HFF-Myc (cell line): ENCODE measurements at regions not wholly inside any gene's neighbourhood (a gene's known extent, or its start where the extent isn't known, plus 50 kb on each side); places are given as distances from the start of the nearest gene placed in this dataset.

ENCODE experiments used
- DNase-seq: peaks from one replicate; pipeline ENCODE4 v3.0.0-alpha.2; 2011; ENCODE audit warnings: low read depth; ENCODE audit errors: extremely low read depth
- H3K4me3 ChIP-seq: replicated peaks from 2 replicates; pipeline ENCODE4 v1.5.1; 2011; ENCODE audit warnings: low read depth, mild to moderate bottlenecking, control low read depth, low read length
- CTCF ChIP-seq: IDR thresholded peaks from 2 replicates; pipeline ENCODE4 v1.5.1; 2012; ENCODE audit warnings: mild to moderate bottlenecking, low read depth, low read length, control low read depth; ENCODE audit errors: missing control alignments

- TF ChIP-seq CTCF = peak; percentile 74
- peak; percentile 33 for DNase-seq
- H3K4me3 ChIP-seq = no peak overlapping the region
Measured at GRCh38 chr1:88061492-88062177, 622.4 kb upstream of the PKN2 start.

GRCh38 chr1:88062650-88063153 lies 621.4 kb upstream of the PKN2 start:
- TF ChIP-seq CTCF = no peak
- no peak overlapping the region for H3K4me3 ChIP-seq
- no peak for DNase-seq

- no peak for TF ChIP-seq CTCF
- no peak for DNase-seq
Measured at GRCh38 chr1:88063605-88064004, 620.5 kb upstream of the PKN2 start.

GRCh38 chr1:88068407-88068960 lies 615.6 kb upstream of the PKN2 start:
- no peak overlapping the region for H3K4me3 ChIP-seq
- DNase-seq = no peak
- TF ChIP-seq CTCF = no peak

More at GRCh38 chr1:88063605-88064004, 620.5 kb upstream of the PKN2 start:
- H3K4me3 ChIP-seq = no peak overlapping the region

- no peak overlapping the region for H3K4me3 ChIP-seq
- no peak for TF ChIP-seq CTCF
- DNase-seq = no peak
Measured at GRCh38 chr1:88070956-88071355, 613.1 kb upstream of the PKN2 start.

GRCh38 chr1:88074661-88075060 lies 609.4 kb upstream of the PKN2 start:
- no peak overlapping the region for H3K4me3 ChIP-seq
- no peak for DNase-seq
- no peak for TF ChIP-seq CTCF
